ENCODE measurements at regions not wholly inside any gene's neighbourhood (a gene's known extent, or its start where the extent isn't known, plus 50 kb on each side); places are given as distances from the start of the nearest gene placed in this dataset.

DNA sequence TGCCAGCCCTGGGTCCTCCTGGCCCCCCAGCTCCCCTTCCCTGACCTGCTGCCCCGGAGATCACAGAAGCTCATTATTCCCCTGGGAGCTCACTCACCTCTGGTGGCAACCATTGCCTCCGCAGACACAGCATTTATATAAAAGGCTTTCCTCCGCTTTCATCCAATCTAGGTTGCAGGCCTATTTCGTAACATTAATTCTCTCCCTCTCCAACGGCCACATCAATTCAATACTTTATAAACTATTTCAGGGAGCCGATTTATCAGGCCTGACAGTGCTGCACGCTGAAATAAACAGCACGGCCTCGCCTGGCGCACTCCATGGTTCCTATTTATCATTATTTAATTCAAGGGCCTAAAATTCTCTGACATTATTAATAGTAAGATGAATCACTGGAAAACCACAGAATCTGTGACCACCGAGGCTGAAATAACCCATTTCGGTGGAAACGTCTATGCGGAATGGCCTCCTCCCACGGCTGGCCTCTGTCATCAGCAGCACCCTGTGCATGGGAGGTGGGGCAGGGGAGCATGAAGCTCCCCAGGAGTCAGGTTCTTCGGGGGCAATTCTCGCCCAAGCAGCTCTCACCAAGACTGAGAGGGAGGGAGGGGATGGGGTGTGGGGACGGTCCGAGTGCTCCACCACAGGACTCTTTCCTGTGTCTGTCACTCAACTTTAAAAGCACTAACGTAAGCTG, 249.3 kb upstream of the PFKP start:
- TF ChIP-seq, protein P1, sequence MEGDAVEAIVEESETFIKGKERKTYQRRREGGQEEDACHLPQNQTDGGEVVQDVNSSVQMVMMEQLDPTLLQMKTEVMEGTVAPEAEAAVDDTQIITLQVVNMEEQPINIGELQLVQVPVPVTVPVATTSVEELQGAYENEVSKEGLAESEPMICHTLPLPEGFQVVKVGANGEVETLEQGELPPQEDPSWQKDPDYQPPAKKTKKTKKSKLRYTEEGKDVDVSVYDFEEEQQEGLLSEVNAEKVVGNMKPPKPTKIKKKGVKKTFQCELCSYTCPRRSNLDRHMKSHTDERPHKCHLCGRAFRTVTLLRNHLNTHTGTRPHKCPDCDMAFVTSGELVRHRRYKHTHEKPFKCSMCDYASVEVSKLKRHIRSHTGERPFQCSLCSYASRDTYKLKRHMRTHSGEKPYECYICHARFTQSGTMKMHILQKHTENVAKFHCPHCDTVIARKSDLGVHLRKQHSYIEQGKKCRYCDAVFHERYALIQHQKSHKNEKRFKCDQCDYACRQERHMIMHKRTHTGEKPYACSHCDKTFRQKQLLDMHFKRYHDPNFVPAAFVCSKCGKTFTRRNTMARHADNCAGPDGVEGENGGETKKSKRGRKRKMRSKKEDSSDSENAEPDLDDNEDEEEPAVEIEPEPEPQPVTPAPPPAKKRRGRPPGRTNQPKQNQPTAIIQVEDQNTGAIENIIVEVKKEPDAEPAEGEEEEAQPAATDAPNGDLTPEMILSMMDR (conservative IDR thresholded peaks at IDR 0.05), result no peak
- no peak for TF ChIP-seq ZFX (IDR thresholded peaks at IDR 0.05)

All from C4-2B (cell line).